ENCODE measurements at regions not wholly inside any gene's neighbourhood (a gene's known extent, or its start where the extent isn't known, plus 50 kb on each side); places are given as distances from the start of the nearest gene placed in this dataset.

DNA sequence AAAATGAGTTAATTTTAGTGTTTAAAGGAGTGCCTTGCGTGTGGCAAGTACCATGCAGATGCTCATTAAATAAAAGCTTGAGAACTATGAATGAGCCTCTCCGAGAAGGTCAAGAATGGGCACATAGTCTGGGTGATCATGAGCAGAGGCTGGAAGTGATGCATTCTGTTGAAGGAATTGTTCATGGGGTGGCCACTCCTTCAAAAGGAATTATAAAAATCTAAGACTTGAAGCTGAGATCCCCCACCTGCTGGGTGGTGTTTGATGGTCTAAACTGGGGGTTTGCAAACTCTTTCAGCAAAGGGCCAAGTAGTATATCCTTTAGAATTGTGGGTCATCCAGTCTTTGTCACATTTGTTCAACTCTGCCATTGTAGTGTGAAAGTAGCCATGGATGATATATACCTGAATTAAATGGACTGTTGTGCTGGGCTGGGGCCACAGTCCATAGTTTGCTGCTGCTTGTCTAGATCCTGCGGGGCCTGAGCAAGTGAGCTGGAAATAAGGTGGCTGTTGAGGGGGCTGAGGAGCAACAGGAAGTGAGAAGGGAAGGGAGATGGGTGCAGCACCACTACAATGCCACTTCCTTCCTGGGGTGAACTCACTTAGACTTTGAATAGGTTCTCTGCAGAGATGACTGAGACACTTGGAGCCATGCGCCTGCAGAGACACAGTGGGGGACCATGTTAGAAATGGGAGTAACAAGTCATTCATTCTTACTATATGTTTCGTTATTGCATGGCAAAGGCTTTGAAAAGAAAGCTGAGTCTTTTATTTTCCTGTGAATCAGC lies 179.0 kb downstream of the SNX19 start:
- no peak for DNase-seq (ENCODE audit: low spot score)

DNA sequence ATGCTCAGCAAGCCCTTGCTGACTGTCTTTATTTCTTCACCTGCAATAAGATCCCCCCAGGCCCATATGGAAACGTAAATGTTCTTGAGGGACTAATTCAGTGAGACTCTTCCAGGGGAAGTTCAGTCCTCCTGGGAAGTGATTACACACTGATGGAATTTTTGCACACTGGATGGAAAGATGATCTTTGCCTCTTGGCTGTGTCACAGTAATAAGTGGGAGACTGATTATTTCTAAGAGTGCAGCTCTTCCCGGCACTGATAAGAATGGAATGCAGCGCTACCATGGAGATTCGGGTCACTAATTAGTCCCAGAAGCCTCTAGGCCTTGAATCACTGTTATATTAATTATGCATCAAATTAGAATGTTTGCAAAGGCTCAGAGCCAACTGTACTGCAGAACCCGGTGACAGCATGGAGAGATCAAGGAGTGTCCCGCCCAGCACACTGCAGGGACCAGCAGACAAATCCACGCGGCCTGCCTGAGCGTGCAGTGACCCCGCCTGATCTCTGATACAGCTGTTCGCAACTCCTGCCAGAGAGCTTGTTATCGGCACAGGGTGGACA lies 178.3 kb downstream of the SNX19 start:
- no peak for DNase-seq (ENCODE audit: low spot score)

DNA sequence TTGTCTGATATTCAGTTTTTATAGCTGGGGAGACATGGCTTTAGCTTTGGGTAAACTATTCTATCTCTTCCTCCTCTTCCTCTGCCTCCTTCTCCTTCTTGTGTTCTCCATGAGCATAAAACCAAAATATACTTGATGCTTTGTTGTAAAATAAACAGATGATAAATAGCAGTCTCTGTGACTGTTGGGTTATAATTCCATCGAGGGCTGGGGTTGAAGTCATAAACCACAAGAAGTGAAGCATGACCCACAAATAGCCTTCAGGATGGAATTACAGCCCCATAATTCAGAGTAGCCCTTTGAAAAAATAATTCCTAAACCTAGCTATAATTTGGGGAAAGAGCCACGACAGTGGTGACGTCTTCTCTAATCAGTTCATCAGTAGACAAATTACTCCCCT lies 177.7 kb downstream of the SNX19 start:
- no peak for DNase-seq (ENCODE audit: low spot score)

DNA sequence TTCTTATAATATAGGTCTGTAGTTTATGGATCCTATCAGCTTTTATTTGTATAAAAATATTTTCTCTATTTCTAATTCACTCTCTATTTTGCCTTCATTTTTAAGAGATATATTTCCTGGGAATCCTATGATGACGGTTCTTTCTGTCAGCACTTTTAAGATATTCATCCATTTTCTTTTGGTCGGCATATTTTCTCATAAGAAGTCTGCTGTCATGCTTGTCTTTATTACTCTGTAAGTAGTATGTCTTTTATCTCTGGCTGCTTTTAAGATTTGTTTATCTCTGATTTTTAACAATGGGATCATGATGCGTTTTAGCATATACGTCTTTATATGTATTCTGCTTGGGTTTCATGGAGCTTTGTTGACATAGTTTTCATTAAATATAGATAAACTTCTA lies 175.5 kb downstream of the SNX19 start:
- no peak for DNase-seq (ENCODE audit: low spot score)

DNA sequence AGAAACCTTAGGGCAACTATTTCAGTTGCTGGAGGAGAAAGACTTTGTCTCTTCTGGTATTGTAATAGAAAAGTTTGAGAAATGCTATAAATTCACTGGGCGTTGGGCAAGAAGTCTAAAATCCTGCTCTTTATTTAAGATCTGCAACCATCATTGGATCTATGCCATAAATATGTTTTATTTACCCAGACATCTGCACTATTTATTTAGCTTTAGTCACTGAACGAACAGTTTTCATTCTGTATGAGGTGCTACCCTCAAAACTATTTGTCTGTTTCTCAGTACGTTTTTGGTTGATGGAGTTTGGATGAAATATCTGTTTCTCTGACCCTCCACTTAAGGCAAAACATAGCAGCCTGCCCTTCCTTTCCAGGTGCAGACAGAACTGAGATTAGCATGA lies 171.5 kb downstream of the SNX19 start:
- no peak for DNase-seq (ENCODE audit: low spot score)

DNA sequence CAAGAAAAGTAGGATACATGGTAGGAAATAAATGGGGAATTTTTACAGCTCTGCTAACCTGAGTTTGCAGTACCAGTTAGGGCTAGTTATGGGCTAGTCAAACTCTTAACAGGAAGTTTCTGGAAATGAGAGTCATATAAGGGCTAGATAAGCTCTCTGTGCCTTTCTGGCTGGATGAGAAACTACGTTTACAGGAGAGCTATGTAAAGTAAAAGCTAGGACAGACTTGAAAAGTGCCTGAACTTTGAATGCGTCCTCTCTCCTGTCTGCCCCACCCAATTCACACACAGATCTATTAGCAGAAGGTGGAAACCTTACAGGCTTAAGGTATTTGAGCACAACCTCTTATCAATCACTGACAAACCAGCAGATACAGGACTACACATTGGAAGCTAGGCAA lies 167.1 kb downstream of the SNX19 start:
- DNase-seq (ENCODE audit: low spot score): no peak

DNA sequence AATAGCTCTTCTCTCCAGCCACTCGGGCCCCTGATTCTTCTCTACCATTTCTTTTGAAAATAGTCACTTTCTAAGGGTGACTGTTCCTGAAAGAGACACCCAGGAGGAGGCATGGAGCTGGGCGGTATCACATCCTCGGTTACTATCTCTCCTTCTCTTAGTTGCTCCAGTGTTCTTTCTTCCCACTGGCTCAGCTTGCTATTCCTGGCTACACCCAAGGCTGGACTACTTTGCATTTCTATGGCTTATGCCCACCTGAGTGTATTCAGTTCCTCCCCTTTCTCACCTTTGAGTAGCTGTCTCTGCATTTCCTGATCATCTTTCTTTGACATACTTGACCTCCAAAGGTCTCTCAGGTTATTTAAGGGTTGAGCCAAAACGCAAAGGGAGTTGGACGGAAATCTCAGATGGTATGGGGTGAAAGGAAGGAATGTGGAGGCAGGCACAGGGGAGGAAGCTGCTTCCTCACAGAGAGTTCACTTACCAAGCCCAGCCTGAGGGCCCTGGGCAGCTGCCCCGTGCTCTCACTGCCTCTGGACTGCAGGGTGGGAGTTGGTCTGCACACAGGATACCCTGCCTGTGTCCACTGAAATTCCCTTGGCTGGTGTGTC lies 155.7 kb downstream of the SNX19 start:
- DNase-seq (ENCODE audit: low spot score): no peak

- DNase-seq (ENCODE audit: low spot score): no peak
Observed at GRCh38 chr11:130761560-130762220, 154.6 kb downstream of the SNX19 start.

DNA sequence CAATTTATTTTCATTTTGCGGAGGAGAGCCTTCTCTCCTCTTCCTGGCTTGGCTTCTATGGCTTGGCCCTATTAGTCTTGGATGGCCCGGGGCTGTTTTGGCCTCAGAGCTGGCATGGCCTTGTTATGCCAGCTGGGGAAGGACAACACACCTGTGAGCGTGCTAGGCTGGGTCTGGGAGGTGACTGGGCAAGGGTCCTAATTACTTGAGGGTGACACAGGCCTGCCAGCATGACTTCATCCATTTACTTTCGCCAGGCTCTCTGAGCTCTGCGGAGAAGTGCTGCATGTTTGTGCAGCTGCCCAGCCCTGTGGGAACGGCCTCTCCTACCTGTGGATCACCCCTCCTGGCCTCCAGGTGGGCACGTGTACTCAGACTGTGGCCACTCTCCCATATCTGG lies 153.6 kb downstream of the SNX19 start:
- DNase-seq (ENCODE audit: low spot score): no peak

GRCh38 chr11:130763087-130763980 lies 152.9 kb downstream of the SNX19 start:
- no peak for DNase-seq (ENCODE audit: low spot score)

DNA sequence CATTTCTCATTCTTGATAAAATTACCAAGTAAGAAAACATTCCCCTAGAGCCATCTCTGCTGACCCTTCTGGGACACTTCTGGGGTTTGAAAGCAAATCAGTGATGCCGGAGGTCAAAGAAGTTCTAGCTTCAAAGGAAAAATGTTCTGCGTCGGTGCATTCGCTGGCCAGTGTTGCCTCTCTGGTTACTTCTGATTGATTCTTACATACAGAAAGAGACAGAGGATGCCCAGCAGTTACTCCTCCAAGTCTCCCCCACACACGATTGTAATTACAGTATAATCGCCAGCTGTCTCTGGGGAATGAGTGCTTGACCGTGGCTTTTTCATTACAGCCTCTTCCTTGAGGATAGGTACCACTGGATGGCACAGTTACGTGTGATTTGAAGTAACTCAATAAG lies 150.9 kb downstream of the SNX19 start:
- no peak for DNase-seq (ENCODE audit: low spot score)

- DNase-seq (ENCODE audit: low spot score): no peak
Observed at GRCh38 chr11:130765951-130766649, 150.2 kb downstream of the SNX19 start.

DNA sequence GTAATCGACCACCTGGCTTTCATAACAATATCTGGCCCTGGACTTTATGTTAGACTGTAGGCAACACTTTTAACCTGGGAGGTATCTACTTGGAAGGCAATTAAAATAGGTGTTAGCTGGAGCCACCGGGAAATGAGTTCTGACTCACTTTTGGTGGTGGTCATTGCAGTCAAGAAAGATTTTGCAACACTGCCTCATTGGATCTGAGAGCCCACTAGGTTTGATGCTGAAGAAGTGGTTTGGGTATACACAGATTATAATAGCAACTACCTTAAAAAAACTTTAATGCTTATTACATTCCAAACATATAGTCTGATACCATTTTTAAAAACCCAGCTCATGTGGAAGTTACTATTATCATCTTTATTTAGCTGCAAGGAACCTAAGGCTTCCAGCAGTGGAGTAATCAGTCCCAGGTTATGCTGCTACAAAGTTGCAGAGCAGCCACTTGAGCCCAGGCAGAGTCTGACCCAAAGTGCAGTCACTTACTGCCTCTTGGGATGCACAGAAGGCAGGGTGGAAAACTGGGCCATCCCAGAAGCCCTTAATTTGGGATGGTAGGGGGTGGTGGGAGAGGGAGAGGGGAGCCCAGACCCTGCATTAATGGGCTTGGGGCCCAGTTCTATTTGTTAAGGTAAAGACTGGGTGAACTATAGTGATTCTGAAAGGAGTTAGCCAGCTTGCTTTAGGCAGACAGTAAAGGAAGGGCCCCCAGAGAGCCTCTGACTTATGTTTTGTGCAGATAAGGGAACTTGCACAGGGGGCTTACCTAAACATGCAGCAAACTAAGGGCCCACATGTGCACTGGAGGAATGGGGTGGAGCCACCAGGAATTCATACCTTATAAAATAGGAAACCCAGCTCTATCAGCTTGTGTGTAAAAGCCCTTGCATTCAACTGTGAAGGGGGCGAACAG lies 149.4 kb downstream of the SNX19 start:
- DNase-seq (ENCODE audit: low spot score): no peak

- DNase-seq (ENCODE audit: low spot score): no peak
Observed at GRCh38 chr11:130769782-130770535, 146.3 kb downstream of the SNX19 start.

DNA sequence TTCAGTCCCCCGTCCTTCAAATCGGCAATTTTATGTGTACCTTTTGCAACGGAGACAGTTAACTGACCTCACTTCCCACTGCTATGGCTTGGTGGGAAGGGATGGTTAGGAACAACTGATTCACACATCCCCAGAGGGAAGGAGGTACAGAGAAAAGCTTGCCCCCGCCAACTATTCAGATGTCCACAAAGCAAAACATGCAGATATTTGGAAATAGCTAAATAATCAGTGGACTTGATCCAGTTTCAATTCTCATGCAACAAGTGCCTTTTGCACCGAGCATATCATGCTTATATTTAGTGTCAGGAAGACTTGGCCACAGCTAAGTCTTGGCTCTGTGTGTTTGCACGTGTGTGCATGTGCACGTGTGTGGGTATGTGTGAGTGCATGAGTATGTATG lies 144.6 kb downstream of the SNX19 start:
- DNase-seq (ENCODE audit: low spot score): no peak

DNA sequence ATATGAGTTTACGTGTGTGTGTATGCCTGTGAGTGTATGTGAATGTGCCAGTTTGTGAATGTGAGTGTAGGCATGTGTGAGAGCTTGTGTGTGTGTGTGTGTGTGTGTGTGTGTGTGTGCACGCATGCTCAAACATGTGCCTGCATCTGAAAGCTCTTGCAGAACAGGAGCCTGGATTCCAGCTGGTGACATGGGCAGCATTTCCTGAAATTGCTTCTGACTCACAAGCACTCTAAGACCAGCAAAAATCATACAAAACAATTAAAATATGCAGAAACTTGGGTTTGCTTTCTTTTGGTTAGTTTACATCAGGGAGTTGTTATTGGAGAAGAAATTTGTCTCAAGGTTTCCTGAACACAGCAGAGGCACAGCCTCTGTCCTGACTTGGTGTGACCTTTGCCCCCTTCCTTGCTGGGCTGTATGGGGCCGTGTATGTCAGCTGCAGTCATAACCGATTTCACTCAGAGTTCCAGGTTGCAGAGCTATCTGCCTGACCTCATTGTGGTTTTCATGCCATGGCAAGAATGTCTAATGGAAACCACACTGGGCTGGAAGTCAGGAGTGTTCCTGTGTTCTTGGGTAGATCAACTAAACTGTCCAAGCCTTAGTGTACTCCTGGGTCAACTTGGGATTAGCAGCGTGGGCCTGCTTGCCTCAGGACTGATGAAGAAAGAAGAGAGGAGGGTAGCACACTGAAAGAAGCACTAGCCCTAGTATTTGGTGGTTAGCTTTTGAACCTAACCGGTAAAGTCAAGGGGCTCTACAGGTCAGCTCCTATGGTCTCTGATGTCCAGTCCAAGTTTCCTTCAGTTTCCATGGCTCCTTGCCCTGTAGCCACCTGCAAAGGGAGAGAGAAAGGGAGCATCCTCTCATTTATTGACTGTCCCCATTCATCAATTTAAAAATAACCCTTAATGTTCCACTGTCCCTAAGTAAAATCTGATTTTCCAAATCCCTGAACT lies 143.7 kb downstream of the SNX19 start:
- no peak for DNase-seq (ENCODE audit: low spot score)

DNA sequence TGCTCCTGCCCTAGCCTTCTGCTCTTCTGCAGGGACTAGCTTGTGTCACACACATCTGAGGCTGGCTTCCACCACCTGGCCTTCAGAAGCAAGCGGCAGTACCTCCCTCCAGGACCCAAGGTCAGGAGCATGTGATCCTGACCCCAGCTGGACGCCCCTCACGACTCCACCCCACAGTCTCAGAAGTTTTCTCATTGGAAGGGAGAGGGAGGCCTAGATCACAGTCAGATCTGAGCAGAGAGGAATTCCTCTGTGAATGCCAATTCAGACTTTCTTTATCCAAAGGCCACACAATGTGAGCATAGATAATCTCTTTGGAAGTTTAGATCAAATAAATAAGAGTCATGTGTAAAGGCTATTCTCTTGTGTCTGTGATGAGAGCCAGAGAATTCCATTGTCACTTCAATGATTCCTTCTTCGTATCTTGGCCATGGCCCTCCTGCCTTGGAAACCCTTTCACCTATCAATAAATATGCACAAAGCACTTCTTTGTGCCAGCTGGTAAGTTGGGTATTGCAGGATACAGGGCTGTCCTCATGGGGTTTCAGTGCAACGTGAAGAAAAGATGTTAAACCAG lies 142.9 kb downstream of the SNX19 start:
- DNase-seq (ENCODE audit: low spot score): no peak

- DNase-seq (ENCODE audit: low spot score): no peak
Observed at GRCh38 chr11:130774703-130775102, 141.6 kb downstream of the SNX19 start.
